HG03457 (cell line): ENCODE measurements at regions not wholly inside any gene's neighbourhood (a gene's known extent, or its start where the extent isn't known, plus 50 kb on each side); places are given as distances from the start of the nearest gene placed in this dataset.
A peak's percentile ranks its signal among the peaks of the same experiment; 100 is the strongest.
"Not testable (repeated sequence)": the region's sequence is repeated elsewhere in the genome, so short reads cannot be mapped to it uniquely, and the experiment has no call there.

Source experiments
- ATAC-seq: cut with Tn5 transposase; IDR thresholded peaks from one replicate; pipeline ENCODE4 v1.9.1; 2021; ENCODE audit warnings: moderate number of reproducible peaks; ENCODE audit not compliant: unreplicated experiment

DNA sequence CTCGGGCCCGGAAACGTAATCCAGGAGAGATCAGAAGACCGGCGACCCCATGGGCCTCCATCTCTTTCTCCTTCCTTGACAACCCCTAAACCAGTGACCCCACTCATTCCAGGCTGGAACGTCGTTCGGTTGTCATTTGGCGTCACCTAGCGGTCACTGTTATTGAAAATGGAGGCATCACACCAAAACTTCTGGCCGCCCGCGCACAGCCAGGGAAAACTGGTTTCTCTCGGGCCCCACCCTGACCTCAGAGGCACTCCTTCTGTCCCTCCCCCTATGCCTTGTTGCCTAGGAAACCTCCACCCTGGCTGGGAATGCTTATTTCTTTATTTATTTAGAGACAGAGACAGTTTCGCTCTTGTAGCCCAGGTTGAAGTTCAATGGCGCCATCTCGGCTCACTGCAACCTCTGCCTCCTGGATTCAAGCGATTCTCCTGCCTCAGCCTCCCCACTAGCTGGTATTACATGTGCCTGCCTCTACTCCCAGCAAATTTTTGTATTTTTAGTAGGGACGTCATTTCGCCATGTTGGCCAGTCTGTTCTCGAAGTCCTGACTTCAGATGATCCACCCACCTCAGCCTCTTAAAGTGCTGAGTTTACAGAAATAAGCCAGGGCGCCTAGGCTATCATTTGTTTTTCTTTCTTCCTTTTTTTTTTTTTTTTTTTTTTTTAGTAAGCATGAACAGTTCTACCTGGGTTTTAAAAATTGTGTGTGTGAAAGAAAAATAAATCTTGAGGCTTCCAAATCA, 2144.1 kb upstream of the TPTE start:
- not testable (repeated sequence) for ATAC-seq

DNA sequence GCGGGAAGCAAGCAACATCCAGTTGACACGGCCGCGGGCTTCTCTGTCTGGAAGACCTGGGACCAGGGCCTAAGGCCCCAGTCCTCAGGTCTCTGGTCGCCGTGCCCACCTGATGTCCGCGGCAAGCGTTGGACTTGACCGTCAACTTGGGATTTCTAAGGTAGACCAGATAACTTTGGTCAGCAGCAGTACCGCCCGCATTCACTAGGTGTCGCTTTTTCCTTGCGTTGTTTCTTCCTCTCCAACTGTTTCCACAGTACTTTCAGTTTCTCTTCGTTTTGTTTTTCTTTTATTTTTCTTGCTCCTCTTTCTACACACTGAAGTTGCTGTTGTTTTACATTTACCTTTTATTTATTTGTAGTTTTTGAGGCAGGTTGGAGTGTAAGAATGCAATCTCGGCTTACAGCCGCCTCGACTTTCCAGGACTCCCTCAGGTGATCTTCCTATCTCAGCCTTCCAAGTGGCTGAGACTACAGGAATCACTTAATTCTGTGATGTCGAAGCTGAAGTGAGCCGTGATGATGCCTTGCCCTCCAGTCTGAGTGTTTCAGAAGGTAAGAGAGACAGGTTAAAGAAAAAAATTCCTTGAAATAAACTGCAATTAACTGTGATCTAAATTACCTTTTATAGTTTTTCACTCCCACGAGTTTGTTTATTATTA, 2140.8 kb upstream of the TPTE start:
- peak; percentile 41 for ATAC-seq

DNA sequence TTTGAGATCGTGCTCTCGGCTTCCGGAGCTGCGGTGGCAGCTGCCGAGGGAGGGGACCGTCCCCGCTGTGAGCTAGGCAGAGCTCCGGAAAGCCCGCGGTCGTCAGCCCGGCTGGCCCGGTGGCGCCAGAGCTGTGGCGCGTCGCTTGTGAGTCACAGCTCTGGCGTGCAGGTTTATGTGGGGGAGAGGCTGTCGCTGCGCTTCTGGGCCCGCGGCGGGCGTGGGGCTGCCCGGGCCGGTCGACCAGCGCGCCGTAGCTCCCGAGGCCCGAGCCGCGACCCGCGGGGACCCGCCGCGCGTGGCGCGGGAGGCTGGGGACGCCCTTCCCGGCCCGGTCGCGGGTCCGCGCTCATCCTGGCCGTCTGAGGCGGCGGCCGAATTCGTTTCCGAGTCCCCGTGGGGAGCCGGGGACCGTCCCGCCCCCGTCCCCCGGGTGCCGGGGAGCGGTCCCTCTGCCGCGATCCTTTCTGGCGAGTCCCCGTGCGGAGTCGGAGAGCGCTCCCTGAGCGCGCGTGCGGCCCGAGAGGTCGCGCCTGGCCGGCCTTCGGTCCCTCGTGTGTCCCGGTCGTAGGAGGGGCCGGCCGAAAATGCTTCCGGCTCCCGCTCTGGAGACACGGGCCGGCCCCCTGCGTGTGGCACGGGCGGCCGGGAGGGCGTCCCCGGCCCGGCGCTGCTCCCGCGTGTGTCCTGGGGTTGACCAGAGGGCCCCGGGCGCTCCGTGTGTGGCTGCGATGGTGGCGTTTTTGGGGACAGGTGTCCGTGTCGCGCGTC, 2133.0 kb upstream of the TPTE start:
- ATAC-seq = not testable (repeated sequence)

DNA sequence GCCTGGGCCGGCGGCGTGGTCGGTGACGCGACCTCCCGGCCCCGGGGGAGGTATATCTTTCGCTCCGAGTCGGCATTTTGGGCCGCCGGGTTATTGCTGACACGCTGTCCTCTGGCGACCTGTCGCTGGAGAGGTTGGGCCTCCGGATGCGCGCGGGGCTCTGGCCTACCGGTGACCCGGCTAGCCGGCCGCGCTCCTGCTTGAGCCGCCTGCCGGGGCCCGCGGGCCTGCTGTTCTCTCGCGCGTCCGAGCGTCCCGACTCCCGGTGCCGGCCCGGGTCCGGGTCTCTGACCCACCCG, 2132.5 kb upstream of the TPTE start:
- not testable (repeated sequence) for ATAC-seq

DNA sequence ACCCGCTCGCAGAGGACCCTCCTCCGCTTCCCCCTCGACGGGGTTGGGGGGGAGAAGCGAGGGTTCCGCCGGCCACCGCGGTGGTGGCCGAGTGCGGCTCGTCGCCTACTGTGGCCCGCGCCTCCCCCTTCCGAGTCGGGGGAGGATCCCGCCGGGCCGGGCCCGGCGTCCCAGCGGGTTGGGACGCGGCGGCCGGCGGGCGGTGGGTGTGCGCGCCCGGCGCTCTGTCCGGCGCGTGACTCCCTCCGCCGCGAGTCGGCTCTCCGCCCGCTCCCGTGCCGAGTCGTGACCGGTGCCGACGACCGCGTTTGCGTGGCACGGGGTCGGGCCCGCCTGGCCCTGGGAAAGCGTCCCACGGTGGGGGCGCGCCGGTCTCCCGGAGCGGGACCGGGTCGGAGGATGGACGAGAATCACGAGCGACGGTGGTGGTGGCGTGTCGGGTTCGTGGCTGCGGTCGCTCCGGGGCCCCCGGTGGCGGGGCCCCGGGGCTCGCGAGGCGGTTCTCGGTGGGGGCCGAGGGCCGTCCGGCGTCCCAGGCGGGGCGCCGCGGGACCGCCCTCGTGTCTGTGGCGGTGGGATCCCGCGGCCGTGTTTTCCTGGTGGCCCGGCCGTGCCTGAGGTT, 2130.7 kb upstream of the TPTE start:
- not testable (repeated sequence) for ATAC-seq

DNA sequence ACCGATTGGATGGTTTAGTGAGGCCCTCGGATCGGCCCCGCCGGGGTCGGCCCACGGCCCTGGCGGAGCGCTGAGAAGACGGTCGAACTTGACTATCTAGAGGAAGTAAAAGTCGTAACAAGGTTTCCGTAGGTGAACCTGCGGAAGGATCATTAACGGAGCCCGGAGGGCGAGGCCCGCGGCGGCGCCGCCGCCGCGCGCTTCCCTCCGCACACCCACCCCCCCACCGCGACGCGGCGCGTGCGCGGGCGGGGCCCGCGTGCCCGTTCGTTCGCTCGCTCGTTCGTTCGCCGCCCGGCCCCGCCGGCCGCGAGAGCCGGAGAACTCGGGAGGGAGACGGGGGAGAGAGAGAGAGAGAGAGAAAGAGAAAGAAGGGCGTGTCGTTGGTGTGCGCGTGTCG, 2127.0 kb upstream of the TPTE start:
- ATAC-seq = not testable (repeated sequence)

DNA sequence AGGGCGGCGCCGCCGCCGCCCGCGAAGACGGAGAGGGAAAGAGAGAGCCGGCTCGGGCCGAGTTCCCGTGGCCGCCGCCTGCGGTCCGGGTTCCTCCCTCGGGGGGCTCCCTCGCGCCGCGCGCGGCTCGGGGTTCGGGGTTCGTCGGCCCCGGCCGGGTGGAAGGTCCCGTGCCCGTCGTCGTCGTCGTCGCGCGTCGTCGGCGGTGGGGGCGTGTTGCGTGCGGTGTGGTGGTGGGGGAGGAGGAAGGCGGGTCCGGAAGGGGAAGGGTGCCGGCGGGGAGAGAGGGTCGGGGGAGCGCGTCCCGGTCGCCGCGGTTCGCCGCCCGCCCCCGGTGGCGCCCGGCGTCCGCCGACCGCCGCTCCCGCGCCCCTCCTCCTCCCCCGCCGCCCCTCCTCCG, 2125.4 kb upstream of the TPTE start:
- not testable (repeated sequence) for ATAC-seq

DNA sequence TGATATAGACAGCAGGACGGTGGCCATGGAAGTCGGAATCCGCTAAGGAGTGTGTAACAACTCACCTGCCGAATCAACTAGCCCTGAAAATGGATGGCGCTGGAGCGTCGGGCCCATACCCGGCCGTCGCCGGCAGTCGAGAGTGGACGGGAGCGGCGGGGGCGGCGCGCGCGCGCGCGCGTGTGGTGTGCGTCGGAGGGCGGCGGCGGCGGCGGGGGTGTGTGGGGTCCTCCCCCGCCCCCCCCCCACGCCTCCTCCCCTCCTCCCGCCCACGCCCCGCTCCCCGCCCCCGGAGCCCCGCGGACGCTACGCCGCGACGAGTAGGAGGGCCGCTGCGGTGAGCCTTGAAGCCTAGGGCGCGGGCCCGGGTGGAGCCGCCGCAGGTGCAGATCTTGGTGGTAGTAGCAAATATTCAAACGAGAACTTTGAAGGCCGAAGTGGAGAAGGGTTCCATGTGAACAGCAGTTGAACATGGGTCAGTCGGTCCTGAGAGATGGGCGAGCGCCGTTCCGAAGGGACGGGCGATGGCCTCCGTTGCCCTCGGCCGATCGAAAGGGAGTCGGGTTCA, 2122.4 kb upstream of the TPTE start:
- ATAC-seq = not testable (repeated sequence)

DNA sequence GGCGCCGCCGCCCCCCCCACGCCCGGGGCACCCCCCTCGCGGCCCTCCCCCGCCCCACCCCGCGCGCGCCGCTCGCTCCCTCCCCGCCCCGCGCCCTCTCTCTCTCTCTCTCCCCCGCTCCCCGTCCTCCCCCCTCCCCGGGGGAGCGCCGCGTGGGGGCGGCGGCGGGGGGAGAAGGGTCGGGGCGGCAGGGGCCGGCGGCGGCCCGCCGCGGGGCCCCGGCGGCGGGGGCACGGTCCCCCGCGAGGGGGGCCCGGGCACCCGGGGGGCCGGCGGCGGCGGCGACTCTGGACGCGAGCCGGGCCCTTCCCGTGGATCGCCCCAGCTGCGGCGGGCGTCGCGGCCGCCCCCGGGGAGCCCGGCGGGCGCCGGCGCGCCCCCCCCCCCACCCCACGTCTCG, 2121.5 kb upstream of the TPTE start:
- ATAC-seq = peak; percentile 59

DNA sequence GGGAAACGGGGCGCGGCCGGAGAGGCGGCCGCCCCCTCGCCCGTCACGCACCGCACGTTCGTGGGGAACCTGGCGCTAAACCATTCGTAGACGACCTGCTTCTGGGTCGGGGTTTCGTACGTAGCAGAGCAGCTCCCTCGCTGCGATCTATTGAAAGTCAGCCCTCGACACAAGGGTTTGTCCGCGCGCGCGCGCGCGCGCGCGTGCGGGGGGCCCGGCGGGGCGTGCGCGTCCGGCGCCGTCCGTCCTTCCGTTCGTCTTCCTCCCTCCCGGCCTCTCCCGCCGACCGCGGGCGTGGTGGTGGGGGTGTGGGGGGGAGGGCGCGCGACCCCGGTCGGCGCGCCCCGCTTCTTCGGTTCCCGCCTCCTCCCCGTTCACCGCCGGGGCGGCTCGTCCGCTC, 2119.6 kb upstream of the TPTE start:
- not testable (repeated sequence) for ATAC-seq

DNA sequence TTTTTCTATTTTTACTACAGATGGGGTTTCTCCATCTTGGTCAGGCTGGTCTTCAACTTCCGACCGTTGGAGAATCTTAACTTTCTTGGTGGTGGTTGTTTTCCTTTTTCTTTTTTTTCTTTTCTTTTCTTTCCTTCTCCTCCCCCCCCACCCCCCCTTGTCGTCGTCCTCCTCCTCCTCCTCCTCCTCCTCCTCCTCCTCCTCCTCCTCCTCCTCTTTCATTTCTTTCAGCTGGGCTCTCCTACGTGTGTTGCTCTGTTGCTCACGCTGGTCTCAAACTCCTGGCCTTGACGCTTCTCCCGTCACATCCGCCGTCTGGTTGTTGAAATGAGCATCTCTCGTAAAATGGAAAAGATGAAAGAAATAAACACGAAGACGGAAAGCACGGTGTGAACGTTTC, 2115.1 kb upstream of the TPTE start:
- not testable (repeated sequence) for ATAC-seq

DNA sequence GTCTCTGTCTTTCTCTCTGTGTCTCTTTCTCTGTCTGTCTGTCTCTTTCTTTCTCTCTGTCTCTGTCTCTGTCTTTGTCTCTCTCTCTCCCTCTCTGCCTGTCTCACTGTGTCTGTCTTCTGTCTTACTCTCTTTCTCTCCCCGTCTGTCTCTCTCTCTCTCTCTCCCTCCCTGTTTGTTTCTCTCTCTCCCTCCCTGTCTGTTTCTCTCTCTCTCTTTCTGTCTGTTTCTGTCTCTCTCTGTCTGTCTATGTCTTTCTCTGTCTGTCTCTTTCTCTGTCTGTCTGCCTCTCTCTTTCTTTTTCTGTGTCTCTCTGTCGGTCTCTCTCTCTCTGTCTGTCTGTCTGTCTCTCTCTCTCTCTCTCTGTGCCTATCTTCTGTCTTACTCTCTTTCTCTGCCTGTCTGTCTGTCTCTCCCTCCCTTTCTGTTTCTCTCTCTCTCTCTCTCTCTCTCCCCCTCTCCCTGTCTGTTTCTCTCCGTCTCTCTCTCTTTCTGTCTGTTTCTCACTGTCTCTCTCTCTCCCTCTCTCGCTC, 2110.2 kb upstream of the TPTE start:
- ATAC-seq = not testable (repeated sequence)

DNA sequence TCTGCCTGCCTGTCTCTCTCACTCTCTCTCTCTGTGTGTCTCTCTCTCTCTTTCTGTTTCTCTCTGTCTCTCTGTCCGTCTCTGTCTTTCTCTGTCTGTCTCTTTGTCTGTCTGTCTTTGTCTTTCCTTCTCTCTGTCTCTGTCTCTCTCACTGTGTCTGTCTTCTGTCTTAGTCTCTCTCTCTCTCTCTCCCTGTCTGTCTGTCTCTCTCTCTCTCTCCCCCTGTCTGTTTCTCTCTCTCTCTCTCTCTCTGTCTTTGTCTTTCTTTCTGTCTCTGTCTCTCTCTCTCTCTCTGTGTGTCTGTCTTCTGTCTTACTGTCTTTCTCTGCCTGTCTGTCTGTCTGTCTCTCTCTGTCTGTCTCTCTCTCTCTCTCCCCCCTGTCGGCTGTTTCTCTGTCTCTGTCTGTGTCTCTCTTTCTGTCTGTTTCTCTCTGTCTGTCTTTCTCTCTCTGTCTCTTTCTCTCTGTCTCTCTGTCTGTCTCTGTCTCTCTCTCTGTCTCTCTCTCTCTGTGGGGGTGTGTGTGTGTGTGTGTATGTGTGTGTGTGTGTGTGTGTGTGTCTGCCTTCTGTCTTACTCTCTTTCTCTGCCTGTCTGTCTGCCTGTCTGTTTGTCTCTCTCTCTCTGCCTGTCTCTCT, 2101.3 kb upstream of the TPTE start:
- peak; percentile 94 for ATAC-seq

DNA sequence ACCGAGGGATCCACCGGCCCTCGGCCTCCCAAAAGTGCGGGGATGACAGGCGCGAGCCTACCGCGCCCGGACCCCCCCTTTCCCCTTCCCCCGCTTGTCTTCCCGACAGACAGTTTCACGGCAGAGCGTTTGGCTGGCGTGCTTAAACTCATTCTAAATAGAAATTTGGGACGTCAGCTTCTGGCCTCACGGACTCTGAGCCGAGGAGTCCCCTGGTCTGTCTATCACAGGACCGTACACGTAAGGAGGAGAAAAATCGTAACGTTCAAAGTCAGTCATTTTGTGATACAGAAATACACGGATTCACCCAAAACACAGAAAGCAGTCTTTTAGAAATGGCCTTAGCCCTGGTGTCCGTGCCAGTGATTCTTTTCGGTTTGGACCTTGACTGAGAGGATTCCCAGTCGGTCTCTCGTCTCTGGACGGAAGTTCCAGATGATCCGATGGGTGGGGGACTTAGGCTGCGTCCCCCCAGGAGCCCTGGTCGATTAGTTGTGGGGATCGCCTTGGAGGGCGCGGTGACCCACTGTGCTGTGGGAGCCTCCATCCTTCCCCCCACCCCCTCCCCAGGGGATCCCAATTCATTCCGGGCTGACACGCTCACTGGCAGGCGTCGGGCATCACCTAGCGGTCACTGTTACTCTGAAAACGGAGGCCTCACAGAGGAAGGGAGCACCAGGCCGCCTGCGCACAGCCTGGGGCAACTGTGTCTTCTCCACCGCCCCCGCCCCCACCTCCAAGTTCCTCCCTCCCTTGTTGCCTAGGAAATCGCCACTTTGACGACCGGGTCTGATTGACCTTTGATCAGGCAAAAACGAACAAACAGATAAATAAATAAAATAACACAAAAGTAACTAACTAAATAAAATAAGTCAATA, 2093.4 kb upstream of the TPTE start:
- peak; percentile 49 for ATAC-seq

DNA sequence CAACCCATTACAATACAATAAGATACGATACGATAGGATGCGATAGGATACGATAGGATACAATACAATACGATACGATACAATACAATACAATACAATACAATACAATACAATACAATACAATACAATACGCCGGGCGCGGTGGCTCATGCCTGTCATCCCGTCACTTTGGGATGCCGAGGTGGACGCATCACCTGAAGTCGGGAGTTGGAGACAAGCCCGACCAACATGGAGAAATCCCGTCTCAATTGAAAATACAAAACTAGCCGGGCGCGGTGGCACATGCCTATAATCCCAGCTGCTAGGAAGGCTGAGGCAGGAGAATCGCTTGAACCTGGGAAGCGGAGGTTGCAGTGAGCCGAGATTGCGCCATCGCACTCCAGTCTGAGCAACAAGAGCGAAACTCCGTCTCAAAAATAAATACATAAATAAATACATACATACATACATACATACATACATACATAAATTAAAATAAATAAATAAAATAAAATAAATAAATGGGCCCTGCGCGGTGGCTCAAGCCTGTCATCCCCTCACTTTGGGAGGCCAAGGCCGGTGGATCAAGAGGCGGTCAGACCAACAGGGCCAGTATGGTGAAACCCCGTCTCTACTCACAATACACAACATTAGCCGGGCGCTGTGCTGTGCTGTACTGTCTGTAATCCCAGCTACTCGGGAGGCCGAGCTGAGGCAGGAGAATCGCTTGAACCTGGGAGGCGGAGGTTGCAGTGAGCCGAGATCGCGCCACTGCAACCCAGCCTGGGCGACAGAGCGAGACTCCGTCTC, 2092.5 kb upstream of the TPTE start:
- peak; percentile 75 for ATAC-seq

DNA sequence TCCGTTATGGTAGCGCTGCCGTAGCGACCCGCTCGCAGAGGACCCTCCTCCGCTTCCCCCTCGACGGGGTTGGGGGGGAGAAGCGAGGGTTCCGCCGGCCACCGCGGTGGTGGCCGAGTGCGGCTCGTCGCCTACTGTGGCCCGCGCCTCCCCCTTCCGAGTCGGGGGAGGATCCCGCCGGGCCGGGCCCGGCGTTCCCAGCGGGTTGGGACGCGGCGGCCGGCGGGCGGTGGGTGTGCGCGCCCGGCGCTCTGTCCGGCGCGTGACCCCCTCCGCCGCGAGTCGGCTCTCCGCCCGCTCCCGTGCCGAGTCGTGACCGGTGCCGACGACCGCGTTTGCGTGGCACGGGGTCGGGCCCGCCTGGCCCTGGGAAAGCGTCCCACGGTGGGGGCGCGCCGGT, 2086.7 kb upstream of the TPTE start:
- ATAC-seq = not testable (repeated sequence)

DNA sequence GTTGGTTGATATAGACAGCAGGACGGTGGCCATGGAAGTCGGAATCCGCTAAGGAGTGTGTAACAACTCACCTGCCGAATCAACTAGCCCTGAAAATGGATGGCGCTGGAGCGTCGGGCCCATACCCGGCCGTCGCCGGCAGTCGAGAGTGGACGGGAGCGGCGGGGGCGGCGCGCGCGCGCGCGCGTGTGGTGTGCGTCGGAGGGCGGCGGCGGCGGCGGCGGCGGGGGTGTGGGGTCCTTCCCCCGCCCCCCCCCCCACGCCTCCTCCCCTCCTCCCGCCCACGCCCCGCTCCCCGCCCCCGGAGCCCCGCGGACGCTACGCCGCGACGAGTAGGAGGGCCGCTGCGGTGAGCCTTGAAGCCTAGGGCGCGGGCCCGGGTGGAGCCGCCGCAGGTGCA, 2078.3 kb upstream of the TPTE start:
- ATAC-seq = not testable (repeated sequence)

DNA sequence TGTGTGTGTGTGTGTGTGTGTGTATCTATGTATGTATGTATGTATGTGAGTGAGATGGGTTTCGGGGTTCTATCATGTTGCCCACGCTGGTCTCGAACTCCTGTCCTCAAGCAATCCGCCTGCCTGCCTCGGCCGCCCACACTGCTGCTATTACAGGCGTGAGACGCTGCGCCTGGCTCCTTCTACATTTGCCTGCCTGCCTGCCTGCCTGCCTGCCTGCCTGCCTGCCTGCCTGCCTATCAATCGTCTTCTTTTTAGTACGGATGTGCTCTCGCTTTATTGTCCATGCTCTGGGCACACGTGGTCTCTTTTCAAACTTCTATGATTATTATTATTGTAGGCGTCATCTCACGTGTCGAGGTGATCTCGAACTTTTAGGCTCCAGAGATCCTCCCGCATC, 2071.6 kb upstream of the TPTE start:
- not testable (repeated sequence) for ATAC-seq
